ENCODE measurements at regions not wholly inside any gene's neighbourhood (a gene's known extent, or its start where the extent isn't known, plus 50 kb on each side); places are given as distances from the start of the nearest gene placed in this dataset.

- H3K36me3 ChIP-seq = no peaks in the 10 kb centered on the region
- TF ChIP-seq POLR2A (IDR thresholded peaks at IDR 0.05) (no peak), CTCF (IDR thresholded peaks at IDR 0.05) (no peak)
- H3K9me3 ChIP-seq = no peaks in the 10 kb centered on the region
- no peak for DNase-seq
- no peak overlapping the region for H3K27ac ChIP-seq
- H3K4me1 ChIP-seq = no peaks in the 10 kb centered on the region
- intact Hi-C loops (cut with DNase I; ENCODE audit: low total_unique reads) = no loop called here
- H3K4me3 ChIP-seq = no peak overlapping the region
- H3K27me3 ChIP-seq = no peaks in the 10 kb centered on the region
Measured at GRCh38 chr14:105849933-105850626, 323.7 kb downstream of the TMEM121 start.

GRCh38 chr14:105850853-105851581, 324.6 kb downstream of the TMEM121 start:
- intact Hi-C loops (cut with DNase I; ENCODE audit: low total_unique reads) = no loop called here
- no peaks in the 10 kb centered on the region for H3K27me3 ChIP-seq
- H3K4me1 ChIP-seq = no peaks in the 10 kb centered on the region
- H3K9me3 ChIP-seq = no peaks in the 10 kb centered on the region
- DNase-seq = peak in 1 of 2 donors; percentile 8
- no peaks in the 10 kb centered on the region for H3K36me3 ChIP-seq
- no peak for TF ChIP-seq CTCF (IDR thresholded peaks at IDR 0.05)
- no peak overlapping the region for H3K27ac ChIP-seq
- no peak overlapping the region for H3K4me3 ChIP-seq

GRCh38 chr14:105851716-105852377, 325.5 kb downstream of the TMEM121 start:
- H3K9me3 ChIP-seq = peaks cover 0 to 3% of the 10 kb centered on the region in 2 donors

GRCh38 chr14:105852378-105853088, 326.1 kb downstream of the TMEM121 start:
- peak in 1 of 2 donors; percentile 2 for DNase-seq
- Histone ChIP-seq H3K27ac (no peak overlapping the region), H3K36me3 (no peaks in the 10 kb centered on the region), H3K4me1 (no peaks in the 10 kb centered on the region), H3K9me3 (peaks cover 0 to 3% of the 10 kb centered on the region in 2 donors), H3K4me3 (no peak overlapping the region), H3K27me3 (no peaks in the 10 kb centered on the region)
- no peak for TF ChIP-seq POLR2A (IDR thresholded peaks at IDR 0.05)
- TF ChIP-seq CTCF (IDR thresholded peaks at IDR 0.05) = no peak
- intact Hi-C loops (cut with DNase I; ENCODE audit: low total_unique reads) = no loop called here

More at GRCh38 chr14:105851716-105852377, 325.5 kb downstream of the TMEM121 start:
- no peaks in the 10 kb centered on the region for H3K36me3 ChIP-seq
- H3K27ac ChIP-seq = no peak overlapping the region
- H3K4me3 ChIP-seq = no peak overlapping the region
- DNase-seq = peak in 1 of 2 donors; percentile 2
- no peaks in the 10 kb centered on the region for H3K4me1 ChIP-seq
- intact Hi-C loops (cut with DNase I; ENCODE audit: low total_unique reads) = no loop called here
- TF ChIP-seq CTCF (IDR thresholded peaks at IDR 0.05) (no peak), POLR2A (IDR thresholded peaks at IDR 0.05) (no peak)
- H3K27me3 ChIP-seq = no peaks in the 10 kb centered on the region
